Activated T-helper 2 cell treated with anti-CD3 and anti-CD28 coated beads, Interferon-gamma antibody, Interleukin-2, Interleukin-4, amounts not matched to agents 10 μg/mL and 5 μg/mL and 100 μg/mL, durations not matched to agents 14 hours and 24 hours and 36 hours (primary cell): ENCODE measurements at regions not wholly inside any gene's neighbourhood (a gene's known extent, or its start where the extent isn't known, plus 50 kb on each side); places are given as distances from the start of the nearest gene placed in this dataset.

Experiments used
- DNase-seq: peaks from one replicate; pipeline ENCODE4 v3.0.0; 2021; ENCODE audit warnings: low spot score
- H3K27ac Mint-ChIP-seq: one replicate; pipeline ENCODE4 v1.8.0; 2021; ENCODE audit warnings: mixed read lengths
- H3K27me3 Mint-ChIP-seq: one replicate; pipeline ENCODE4 v1.8.0; 2021; ENCODE audit warnings: low read depth, mixed read lengths
- H3K36me3 Mint-ChIP-seq: one replicate; pipeline ENCODE4 v1.8.0; 2021; ENCODE audit warnings: low read depth, mixed read lengths
- H3K4me1 Mint-ChIP-seq: one replicate; pipeline ENCODE4 v1.8.0; 2021; ENCODE audit warnings: low read depth, mixed read lengths
- H3K4me3 Mint-ChIP-seq: one replicate; pipeline ENCODE4 v1.8.0; 2021; ENCODE audit warnings: low read depth, mild to moderate bottlenecking, moderate library complexity, mixed read lengths
- H3K9me3 Mint-ChIP-seq: one replicate; pipeline ENCODE4 v1.8.0; 2021; ENCODE audit warnings: mixed read lengths
- intact Hi-C: fragments of 100-400 bp; cut with micrococcal nuclease; formaldehyde crosslinking; loops from one replicate; pipeline ENCODE4 v1.15.1; 2023

- intact Hi-C loops = no loop called here
- Mint-ChIP-seq H3K4me3 (no peak overlapping the region), H3K27me3 (no peaks in the 10 kb centered on the region), H3K4me1 (no peaks in the 10 kb centered on the region), H3K27ac (no peak overlapping the region), H3K36me3 (no peaks in the 10 kb centered on the region), H3K9me3 (no peaks in the 10 kb centered on the region)
- DNase-seq = no peak
Observed at GRCh38 chr2:67625178-67625577, 228.0 kb downstream of the ETAA1 start.

- H3K9me3 Mint-ChIP-seq = no peaks in the 10 kb centered on the region
- no peaks in the 10 kb centered on the region for H3K4me1 Mint-ChIP-seq
- H3K27me3 Mint-ChIP-seq = no peaks in the 10 kb centered on the region
- no peak overlapping the region for H3K4me3 Mint-ChIP-seq
- intact Hi-C loops = no loop called here
- H3K27ac Mint-ChIP-seq = no peak overlapping the region
- no peak for DNase-seq
- no peaks in the 10 kb centered on the region for H3K36me3 Mint-ChIP-seq
Observed at GRCh38 chr2:67625690-67626475, 228.8 kb downstream of the ETAA1 start.

GRCh38 chr2:67626656-67627055, 229.5 kb downstream of the ETAA1 start:
- intact Hi-C loops = no loop called here
- no peaks in the 10 kb centered on the region for H3K27me3 Mint-ChIP-seq
- H3K4me3 Mint-ChIP-seq = no peak overlapping the region
- no peak overlapping the region for H3K27ac Mint-ChIP-seq
- DNase-seq = no peak
- H3K9me3 Mint-ChIP-seq = no peaks in the 10 kb centered on the region
- no peaks in the 10 kb centered on the region for H3K36me3 Mint-ChIP-seq
- no peaks in the 10 kb centered on the region for H3K4me1 Mint-ChIP-seq

- H3K27me3 Mint-ChIP-seq = no peaks in the 10 kb centered on the region
- H3K4me3 Mint-ChIP-seq = no peak overlapping the region
- no peak for DNase-seq
- intact Hi-C loops = no loop called here
- H3K9me3 Mint-ChIP-seq = no peaks in the 10 kb centered on the region
- H3K4me1 Mint-ChIP-seq = no peaks in the 10 kb centered on the region
- H3K36me3 Mint-ChIP-seq = no peaks in the 10 kb centered on the region
- no peak overlapping the region for H3K27ac Mint-ChIP-seq
Observed at GRCh38 chr2:67627456-67628207, 230.5 kb downstream of the ETAA1 start.

DNA sequence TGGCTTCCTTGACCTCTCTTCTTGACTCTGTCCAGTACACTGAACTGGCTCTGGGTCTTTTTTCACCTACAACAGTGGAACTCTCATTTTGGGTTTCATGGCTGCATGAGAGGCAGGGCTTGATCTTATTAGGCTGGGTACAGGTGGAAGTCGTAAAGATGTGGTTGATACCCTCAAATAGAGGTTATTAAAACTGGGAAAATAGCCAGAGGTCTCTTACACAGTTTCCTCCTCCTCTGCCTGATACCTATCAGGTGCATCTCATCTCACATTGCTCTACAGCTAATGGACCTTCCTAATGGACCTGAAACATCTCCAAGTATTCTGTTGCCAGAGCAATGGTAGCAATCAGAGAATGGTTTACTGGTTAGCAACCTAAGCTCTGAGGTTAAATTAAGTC, 231.8 kb downstream of the ETAA1 start:
- no peak for DNase-seq
- Mint-ChIP-seq H3K27ac (no peak overlapping the region), H3K4me3 (no peak overlapping the region), H3K36me3 (no peaks in the 10 kb centered on the region), H3K27me3 (no peaks in the 10 kb centered on the region), H3K4me1 (no peaks in the 10 kb centered on the region), H3K9me3 (no peaks in the 10 kb centered on the region)
- intact Hi-C loops = no loop called here

DNA sequence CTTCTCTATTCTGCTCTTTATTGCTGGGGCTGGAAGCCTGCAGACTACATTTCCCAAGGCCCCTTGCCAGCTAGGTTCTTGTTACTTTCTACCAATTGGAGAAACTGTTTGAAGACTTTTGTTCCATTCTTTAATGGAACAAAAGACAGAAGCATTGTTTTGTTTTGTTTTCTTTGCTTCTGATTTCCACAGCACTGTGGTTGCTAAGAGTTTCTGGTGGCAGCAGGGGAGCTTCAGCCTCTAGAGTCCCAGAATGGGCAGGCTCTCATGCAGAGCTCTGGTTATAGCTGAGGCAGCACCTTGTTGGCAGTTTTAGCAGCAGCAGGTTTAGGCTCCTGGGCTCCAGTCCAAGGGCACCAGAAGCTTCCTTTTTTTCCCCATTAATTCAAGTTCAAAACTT, 234.3 kb downstream of the ETAA1 start:
- intact Hi-C loops = no loop called here
- no peaks in the 10 kb centered on the region for H3K27me3 Mint-ChIP-seq
- DNase-seq = no peak
- H3K36me3 Mint-ChIP-seq = no peaks in the 10 kb centered on the region
- H3K4me1 Mint-ChIP-seq = no peaks in the 10 kb centered on the region
- H3K9me3 Mint-ChIP-seq = no peaks in the 10 kb centered on the region
- no peak overlapping the region for H3K4me3 Mint-ChIP-seq
- H3K27ac Mint-ChIP-seq = no peak overlapping the region

DNA sequence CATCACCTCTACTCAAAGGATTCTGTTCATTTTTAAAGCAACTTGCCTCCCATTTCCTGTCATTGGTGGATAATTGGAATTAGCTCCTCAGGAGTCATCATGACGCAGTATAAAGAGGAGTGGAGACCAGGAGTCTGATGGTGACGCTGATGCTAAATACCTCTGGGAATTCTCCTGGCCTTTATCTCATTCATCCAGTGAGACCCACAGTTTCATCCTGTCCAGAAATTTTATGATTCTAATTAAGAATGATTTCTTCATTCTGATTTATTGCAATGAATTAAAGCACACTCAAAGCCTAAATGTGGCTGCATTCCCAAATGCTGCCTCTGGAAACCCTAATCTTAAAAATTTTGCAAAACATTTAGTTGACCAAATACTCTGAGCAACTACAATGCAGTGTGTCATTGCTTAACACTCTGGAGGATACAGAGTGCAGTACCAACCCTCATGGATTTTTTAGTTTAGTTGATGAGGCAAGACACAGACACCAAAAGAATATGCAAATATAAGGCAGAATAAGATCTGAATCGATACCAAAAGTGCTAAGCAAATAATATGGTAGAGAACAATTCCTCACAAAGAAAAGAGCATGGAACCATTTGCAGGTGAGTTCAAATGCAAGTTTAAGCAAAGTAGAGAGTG, 236.2 kb downstream of the ETAA1 start:
- intact Hi-C loops = no loop called here

GRCh38 chr2:67638146-67638545, 241.0 kb downstream of the ETAA1 start:
- no peaks in the 10 kb centered on the region for H3K27me3 Mint-ChIP-seq
- H3K4me3 Mint-ChIP-seq = no peak overlapping the region
- H3K27ac Mint-ChIP-seq = no peak overlapping the region
- no peak for DNase-seq
- H3K36me3 Mint-ChIP-seq = no peaks in the 10 kb centered on the region
- intact Hi-C loops = no loop called here
- no peaks in the 10 kb centered on the region for H3K4me1 Mint-ChIP-seq
- H3K9me3 Mint-ChIP-seq = no peaks in the 10 kb centered on the region

More for the DNA sequence above, 236.2 kb downstream of the ETAA1 start:
- H3K36me3 Mint-ChIP-seq = no peaks in the 10 kb centered on the region
- H3K9me3 Mint-ChIP-seq = no peaks in the 10 kb centered on the region
- H3K4me1 Mint-ChIP-seq = no peaks in the 10 kb centered on the region
- H3K27me3 Mint-ChIP-seq = no peaks in the 10 kb centered on the region
- no peak overlapping the region for H3K27ac Mint-ChIP-seq
- H3K4me3 Mint-ChIP-seq = no peak overlapping the region
- no peak for DNase-seq

GRCh38 chr2:67641312-67642045, 244.3 kb downstream of the ETAA1 start:
- H3K4me1 Mint-ChIP-seq = no peaks in the 10 kb centered on the region
- no peak overlapping the region for H3K4me3 Mint-ChIP-seq
- no peaks in the 10 kb centered on the region for H3K36me3 Mint-ChIP-seq
- peaks cover 5% of the 10 kb centered on the region for H3K9me3 Mint-ChIP-seq
- no peak overlapping the region for H3K27ac Mint-ChIP-seq
- DNase-seq = no peak
- intact Hi-C loops = no loop called here
- H3K27me3 Mint-ChIP-seq = no peaks in the 10 kb centered on the region

DNA sequence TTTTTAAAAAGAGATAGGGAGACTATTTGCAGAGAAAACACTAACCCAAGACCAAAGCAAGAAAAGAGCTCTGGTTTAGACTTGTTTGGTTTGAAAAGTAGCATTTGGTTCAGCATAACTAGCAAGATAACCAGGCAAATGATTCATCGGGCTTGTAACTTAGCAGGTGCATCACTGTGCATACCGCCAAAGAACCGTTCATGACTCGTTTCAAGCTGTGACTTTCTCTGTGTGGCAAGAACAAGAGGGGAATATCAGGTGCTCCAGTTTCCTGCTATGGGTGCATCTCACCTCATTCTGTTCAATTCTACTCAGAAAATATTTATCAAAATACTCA, 244.9 kb downstream of the ETAA1 start:
- DNase-seq = no peak
- H3K4me1 Mint-ChIP-seq = no peaks in the 10 kb centered on the region
- H3K27ac Mint-ChIP-seq = no peak overlapping the region
- H3K9me3 Mint-ChIP-seq = peaks cover 5% of the 10 kb centered on the region
- H3K36me3 Mint-ChIP-seq = no peaks in the 10 kb centered on the region
- H3K27me3 Mint-ChIP-seq = no peaks in the 10 kb centered on the region
- H3K4me3 Mint-ChIP-seq = no peak overlapping the region
- intact Hi-C loops = no loop called here

GRCh38 chr2:67642961-67643360, 245.8 kb downstream of the ETAA1 start:
- H3K27me3 Mint-ChIP-seq = no peaks in the 10 kb centered on the region
- H3K4me1 Mint-ChIP-seq = no peaks in the 10 kb centered on the region
- H3K4me3 Mint-ChIP-seq = no peak overlapping the region
- peaks cover 7% of the 10 kb centered on the region for H3K9me3 Mint-ChIP-seq
- DNase-seq = no peak
- no peaks in the 10 kb centered on the region for H3K36me3 Mint-ChIP-seq
- no peak overlapping the region for H3K27ac Mint-ChIP-seq
- intact Hi-C loops = no loop called here

DNA sequence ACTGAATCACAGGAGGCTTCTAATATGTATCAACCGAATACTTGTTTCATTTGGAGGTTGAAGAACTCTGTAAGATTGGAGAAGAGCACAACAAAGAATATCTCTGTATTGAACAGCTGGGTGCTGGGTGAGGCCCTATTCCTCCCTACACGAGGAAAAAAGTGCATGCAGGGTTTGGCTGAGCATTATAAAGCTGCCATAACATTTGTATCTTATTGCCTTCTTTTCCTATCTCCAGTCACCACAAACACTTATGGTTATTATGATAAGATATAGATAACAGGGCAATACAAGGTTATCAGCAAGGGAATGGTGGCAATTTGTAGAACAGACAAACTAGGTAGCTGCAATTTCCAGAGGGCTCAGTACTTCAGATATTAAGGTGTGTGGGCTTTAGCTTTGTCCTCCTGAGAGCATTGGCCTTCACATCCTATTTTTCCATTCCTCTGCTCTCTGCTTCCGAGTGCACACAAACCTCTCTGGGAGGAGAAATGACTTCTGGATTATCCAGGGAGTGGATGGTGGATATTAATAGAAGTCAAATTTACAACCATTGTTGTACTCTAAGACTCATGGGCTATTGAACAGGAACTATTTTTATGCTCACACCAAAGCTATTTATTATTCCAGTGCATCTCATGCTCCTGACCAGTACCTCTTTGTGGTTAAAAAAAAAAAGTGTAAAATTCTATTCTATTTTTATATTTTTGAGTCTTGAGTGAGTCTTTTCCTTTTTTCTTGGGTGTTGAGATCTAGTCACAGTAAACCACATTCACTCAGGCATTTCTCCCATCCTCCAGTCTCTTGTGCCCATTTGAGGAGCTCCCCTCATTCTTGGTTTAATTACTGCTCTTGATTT, 248.4 kb downstream of the ETAA1 start:
- H3K4me1 Mint-ChIP-seq = no peaks in the 10 kb centered on the region
- intact Hi-C loops = no loop called here
- H3K27me3 Mint-ChIP-seq = no peaks in the 10 kb centered on the region

More for the DNA sequence above, 248.4 kb downstream of the ETAA1 start:
- Mint-ChIP-seq H3K27ac (no peak overlapping the region), H3K4me3 (no peak overlapping the region), H3K9me3 (peaks cover 8% of the 10 kb centered on the region), H3K36me3 (no peaks in the 10 kb centered on the region)
- no peak for DNase-seq
